Naive thymus-derived CD8-positive, alpha-beta T cell (primary cell): ENCODE measurements at regions not wholly inside any gene's neighbourhood (a gene's known extent, or its start where the extent isn't known, plus 50 kb on each side); places are given as distances from the start of the nearest gene placed in this dataset.

ENCODE experiments used
- ATAC-seq, 2 donors: fragments of 150-1000 bp; cut with Tn5 transposase in 1 of 2; sonication (Bioruptor Pico), chemical (Tn5 transposase) in 1 of 2; 1 replicate in 1 of 2; 2 replicates in 1 of 2; pipeline ENCODE4 v1.10.0; 2021; ENCODE audit warnings: mild to moderate bottlenecking in 2 of 2, moderate library complexity in 2 of 2
- POLR2A ChIA-PET: fragments of 350-600 bp; sonication (Branson Sonifier 250); formaldehyde crosslinking; loops from one replicate; lab custom pipeline; 2021; ENCODE audit warnings: antibody characterized with exemption; lab: Charles Lee
- DNase-seq, 10 donors: peaks; one replicate each; pipeline versions ENCODE4 v3.0.0 to v3.0.0-alpha.2; 2020 to 2022
- H3K27ac Mint-ChIP-seq, 10 donors: one replicate each; pipeline ENCODE4 v1.8.0; 2020 to 2022; ENCODE audit warnings: mild to moderate bottlenecking in 10 of 10, mixed read lengths in 10 of 10, moderate library complexity in 4 of 10, inconsistent platforms in 1 of 10
- H3K27me3 Mint-ChIP-seq, 5 donors: one replicate each; pipeline ENCODE4 v1.8.0; 2021 to 2022; ENCODE audit warnings: mixed read lengths in 5 of 5
- H3K36me3 Mint-ChIP-seq, 3 donors: one replicate each; pipeline ENCODE4 v1.8.0; 2020 to 2022; ENCODE audit warnings: mixed read lengths in 3 of 3, mild to moderate bottlenecking in 2 of 3, inconsistent platforms in 1 of 3
- H3K4me1 Mint-ChIP-seq, 4 donors: one replicate each; pipeline ENCODE4 v1.8.0; 2021 to 2022; ENCODE audit warnings: mixed read lengths in 4 of 4
- H3K4me3 Mint-ChIP-seq, 10 donors: one replicate each; pipeline ENCODE4 v1.8.0; 2020 to 2022; ENCODE audit warnings: mild to moderate bottlenecking in 10 of 10, mixed read lengths in 10 of 10, moderate library complexity in 6 of 10, inconsistent platforms in 1 of 10
- H3K9me3 Mint-ChIP-seq, 9 donors: one replicate each; pipeline ENCODE4 v1.8.0; 2020 to 2022; ENCODE audit warnings: mixed read lengths in 9 of 9, mild to moderate bottlenecking in 3 of 9, inconsistent platforms in 1 of 9, moderate library complexity in 1 of 9

DNA sequence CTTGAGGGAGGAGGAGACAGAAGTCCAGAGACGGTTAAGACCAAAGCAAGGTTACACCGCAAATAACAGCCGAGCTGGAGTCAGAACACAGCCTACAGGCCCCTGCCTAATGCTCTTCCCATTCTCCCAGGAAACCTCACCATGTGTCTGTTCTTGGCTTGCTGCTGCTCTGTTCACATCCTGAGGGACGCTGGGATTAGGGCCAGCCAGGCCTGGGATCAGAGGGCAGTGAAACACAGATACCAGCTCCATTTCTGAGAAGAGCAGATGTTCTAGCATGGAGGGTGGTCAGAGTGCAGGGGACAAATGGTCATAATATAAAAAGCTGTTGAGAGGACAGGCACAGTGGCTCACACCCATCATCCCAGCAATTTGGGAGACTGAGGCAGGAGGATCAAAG, 124.8 kb upstream of the LARP1 start:
- Mint-ChIP-seq H3K4me1 (no peaks in the 10 kb centered on the region), H3K4me3 (no peak overlapping the region), H3K27ac (peak overlapping the region in 1 of 10 donors; percentile 9), H3K9me3 (no peaks in the 10 kb centered on the region), H3K36me3 (no peaks in the 10 kb centered on the region), H3K27me3 (peaks cover 0 to 4% (median 3%) of the 10 kb centered on the region in 5 donors)
- no peak for ATAC-seq
- POLR2A ChIA-PET: interaction anchor here (0.7 kb wide), 1 partner anchor 10 kb away, joined by 3 read pairs; no protein-coding TSS in a partner anchor
- DNase-seq: no peak

DNA sequence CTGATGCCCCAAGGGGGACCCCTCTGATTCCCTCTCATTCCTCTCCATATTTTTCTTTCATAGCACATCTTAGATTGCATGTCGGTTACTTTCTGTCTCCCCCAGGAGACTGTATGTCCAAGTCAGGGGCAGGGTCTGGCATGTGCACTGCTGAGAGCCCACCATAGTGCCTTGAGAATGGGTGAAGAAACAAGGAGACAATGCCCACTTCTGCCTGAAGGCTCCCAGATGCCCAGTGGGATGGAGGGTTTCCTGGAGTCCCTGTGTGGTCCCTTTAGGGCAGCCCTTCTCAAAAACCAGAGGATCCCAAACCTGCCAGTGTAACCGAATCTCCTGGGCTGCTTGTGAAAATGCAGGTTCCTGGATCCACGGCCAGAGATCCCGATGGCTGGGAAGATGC, 126.5 kb upstream of the LARP1 start:
- POLR2A ChIA-PET: no interaction called here
- H3K9me3 Mint-ChIP-seq: no peaks in the 10 kb centered on the region
- H3K36me3 Mint-ChIP-seq: no peaks in the 10 kb centered on the region
- H3K4me1 Mint-ChIP-seq: no peaks in the 10 kb centered on the region
- H3K27me3 Mint-ChIP-seq: peaks cover 2 to 15% (median 3%) of the 10 kb centered on the region in 5 donors
- DNase-seq: no peak
- no peak for ATAC-seq
- no peak overlapping the region for H3K27ac Mint-ChIP-seq
- H3K4me3 Mint-ChIP-seq: no peak overlapping the region

DNA sequence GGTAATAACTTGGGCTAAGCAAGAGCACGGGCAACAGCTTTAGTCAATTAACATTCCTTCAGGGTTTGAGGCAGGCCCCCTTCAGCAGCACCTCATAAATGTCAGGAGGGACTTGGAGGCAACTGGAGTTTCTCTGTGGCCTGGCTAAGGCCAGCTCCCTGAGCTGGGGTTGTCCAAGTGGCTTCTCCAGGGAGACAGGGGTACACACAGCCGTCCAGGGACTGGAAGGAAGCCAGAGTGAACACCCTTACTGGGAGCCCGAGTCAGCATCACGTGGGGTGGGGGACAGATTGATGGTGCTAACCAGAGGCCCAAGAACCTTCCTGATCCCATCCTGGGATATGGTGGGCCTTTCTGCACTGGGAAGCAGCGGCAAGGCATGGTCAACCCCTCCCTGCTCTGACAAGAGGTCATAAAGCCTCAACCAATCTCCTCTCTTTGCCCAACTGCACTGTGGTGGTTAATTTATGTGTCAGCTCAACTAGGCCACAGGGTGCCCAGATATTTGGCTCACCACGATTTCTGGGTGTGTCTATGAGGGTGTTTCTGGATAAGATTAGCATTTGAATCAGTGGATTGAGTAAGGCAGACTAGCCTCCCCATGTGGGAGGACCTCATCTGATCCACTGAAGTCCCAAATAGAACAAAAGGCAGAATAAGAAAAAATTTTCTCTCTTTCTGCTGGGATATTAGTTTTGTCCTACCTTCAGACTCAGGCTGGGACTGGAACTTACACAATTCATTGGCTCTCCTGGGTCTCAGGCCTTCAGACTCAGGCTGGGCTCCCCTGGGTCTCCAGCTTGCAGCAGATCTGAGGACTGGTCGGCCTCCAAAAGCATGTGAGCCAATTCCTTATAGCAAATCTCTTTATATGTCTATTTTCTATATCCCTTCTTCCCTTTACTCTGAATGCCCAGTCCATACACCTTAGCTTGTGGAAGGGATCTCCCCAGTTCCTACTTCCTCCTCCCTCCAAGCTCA, 127.2 kb upstream of the LARP1 start:
- Mint-ChIP-seq H3K36me3 (no peaks in the 10 kb centered on the region), H3K4me1 (no peaks in the 10 kb centered on the region), H3K9me3 (no peaks in the 10 kb centered on the region), H3K27ac (no peak overlapping the region), H3K27me3 (peaks cover 0 to 15% (median 0%) of the 10 kb centered on the region in 5 donors), H3K4me3 (no peak overlapping the region)
- ATAC-seq (no peak), DNase-seq (no peak)
- POLR2A ChIA-PET: no interaction called here

DNA sequence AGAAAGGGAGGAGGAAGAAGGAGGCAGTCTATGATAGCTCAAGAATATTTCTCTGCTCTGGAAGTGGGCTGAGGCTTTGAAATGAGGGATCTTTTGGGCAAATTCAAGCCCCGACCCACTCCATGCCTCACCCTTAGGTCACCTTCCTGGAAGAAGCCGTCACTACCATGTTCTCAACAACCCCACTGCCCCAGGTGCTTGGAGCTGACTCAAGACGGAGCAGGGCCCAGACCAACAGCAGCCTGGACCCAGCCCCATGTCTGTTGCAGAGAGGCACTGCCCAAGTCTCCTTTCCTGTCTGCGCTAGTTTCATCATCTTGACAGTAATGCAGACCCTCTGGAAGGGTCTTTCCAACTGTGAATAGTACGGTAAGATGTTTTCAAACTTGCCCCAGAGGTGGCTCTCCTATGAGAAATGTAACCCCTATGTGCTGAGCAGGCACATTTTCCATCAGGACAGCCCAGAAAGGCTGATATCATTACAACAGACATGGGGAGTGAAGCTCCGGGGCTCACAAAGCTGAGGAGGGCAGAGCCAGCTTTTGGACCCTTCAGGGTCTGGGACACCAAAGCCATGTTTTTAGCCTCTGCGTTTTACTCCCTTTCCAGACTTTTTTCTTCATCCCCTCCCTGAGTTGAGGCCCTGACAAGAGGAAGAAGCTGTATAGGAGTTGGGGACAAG, 128.2 kb upstream of the LARP1 start:
- H3K9me3 Mint-ChIP-seq: no peaks in the 10 kb centered on the region
- ATAC-seq (no peak), DNase-seq (no peak)
- no peak overlapping the region for H3K27ac Mint-ChIP-seq
- POLR2A ChIA-PET: no interaction called here
- H3K27me3 Mint-ChIP-seq: peaks cover 0 to 15% (median 0%) of the 10 kb centered on the region in 5 donors
- no peak overlapping the region for H3K4me3 Mint-ChIP-seq
- no peaks in the 10 kb centered on the region for H3K36me3 Mint-ChIP-seq
- no peaks in the 10 kb centered on the region for H3K4me1 Mint-ChIP-seq

DNA sequence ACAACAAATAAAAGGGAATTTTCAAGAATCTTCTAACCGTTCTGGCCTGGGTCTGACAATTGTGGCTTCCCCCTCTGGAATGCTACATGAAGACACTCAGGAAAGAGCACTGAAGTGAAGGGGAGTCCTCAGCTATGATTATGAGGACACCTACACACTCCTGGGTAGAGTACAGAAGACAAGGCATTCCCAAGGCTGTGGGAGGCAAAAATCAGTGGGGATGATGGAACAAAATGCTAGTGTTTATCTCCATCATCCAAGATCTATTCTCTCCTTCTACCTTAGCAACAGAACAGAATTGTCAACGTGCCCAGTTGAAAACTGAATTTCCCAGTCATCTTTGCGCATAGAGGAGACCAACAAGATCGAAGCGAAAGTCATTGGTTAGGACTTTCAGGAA, 130.1 kb upstream of the LARP1 start:
- ATAC-seq (no peak), DNase-seq (no peak)
- no peak overlapping the region for H3K27ac Mint-ChIP-seq
- H3K36me3 Mint-ChIP-seq: no peaks in the 10 kb centered on the region
- POLR2A ChIA-PET: no interaction called here
- H3K4me1 Mint-ChIP-seq: no peaks in the 10 kb centered on the region
- H3K4me3 Mint-ChIP-seq: no peak overlapping the region
- no peaks in the 10 kb centered on the region for H3K9me3 Mint-ChIP-seq
- peaks cover 0 to 15% (median 0%) of the 10 kb centered on the region in 5 donors for H3K27me3 Mint-ChIP-seq

DNA sequence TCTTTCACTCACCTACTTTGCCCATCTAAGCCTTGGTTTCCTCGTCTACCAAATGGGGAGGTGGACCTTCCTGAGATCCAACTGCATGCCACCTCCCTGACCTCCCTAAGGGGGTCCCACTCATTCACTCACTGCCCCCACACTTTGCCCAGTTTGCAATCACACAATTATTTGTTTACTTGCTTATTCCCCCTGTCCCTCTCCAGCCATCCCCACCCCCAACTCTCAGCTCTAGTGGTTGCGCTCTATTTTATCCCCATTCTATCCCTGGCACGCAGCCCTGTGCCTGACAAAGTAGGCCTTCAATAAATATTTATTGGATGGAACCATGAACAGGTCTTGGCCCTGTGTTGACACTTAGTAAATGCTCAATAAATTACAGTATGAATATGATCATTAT, 130.8 kb upstream of the LARP1 start:
- Mint-ChIP-seq H3K27ac (no peak overlapping the region), H3K27me3 (peaks cover 0 to 15% (median 2%) of the 10 kb centered on the region in 5 donors), H3K9me3 (no peaks in the 10 kb centered on the region), H3K4me3 (no peak overlapping the region), H3K36me3 (no peaks in the 10 kb centered on the region), H3K4me1 (no peaks in the 10 kb centered on the region)
- DNase-seq (no peak), ATAC-seq (no peak)
- POLR2A ChIA-PET: no interaction called here

DNA sequence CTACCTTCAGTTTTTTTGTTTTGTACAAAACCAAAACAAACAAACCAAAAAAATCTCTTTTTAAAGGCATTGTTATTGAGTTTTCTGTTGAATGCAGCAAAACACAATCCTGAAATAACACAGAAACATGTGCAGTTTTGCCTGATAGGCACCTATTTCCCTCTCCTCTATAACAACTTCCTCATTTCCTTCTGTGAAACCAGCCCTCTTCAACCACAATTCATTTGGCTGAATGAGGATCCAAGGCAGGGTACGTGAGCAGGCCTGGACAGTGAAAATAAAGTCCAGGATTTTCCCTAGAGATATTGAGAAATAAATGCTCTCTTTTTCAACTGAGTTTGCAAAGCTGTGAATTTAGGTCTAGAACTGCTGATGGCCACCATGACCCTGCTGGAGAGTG, 134.8 kb upstream of the LARP1 start:
- no peaks in the 10 kb centered on the region for H3K36me3 Mint-ChIP-seq
- DNase-seq (no peak), ATAC-seq (no peak)
- POLR2A ChIA-PET: interaction anchor here (0.6 kb wide), 1 partner anchor 10 kb away, joined by 3 read pairs; no protein-coding TSS in a partner anchor
- no peaks in the 10 kb centered on the region for H3K4me1 Mint-ChIP-seq
- H3K27me3 Mint-ChIP-seq: peaks cover 2 to 22% (median 10%) of the 10 kb centered on the region in 5 donors
- H3K27ac Mint-ChIP-seq: no peak overlapping the region
- peaks cover 0 to 2% (median 0%) of the 10 kb centered on the region in 9 donors for H3K9me3 Mint-ChIP-seq
- H3K4me3 Mint-ChIP-seq: no peak overlapping the region

DNA sequence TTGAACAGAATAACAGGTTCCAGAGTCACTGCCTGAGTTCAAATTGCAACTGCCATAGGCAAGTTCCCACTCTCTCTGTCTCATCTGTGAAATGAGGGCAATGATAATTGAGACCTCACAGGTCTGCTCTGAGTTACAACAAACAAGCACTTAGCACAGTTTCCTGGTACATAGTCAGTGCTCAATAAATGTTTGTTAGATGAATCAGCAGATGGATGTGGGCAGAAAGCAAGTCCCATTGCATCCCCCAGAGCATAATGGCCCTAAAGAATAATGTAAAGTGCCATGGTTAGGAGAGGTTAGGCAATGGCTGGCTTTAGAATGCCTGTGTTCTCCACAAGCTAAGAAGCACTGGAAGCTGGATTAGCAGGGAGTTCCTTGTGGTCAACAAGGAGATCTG, 136.5 kb upstream of the LARP1 start:
- Mint-ChIP-seq H3K4me1 (no peaks in the 10 kb centered on the region), H3K27ac (no peak overlapping the region), H3K27me3 (peaks cover 2 to 18% (median 16%) of the 10 kb centered on the region in 5 donors), H3K9me3 (peaks cover 0 to 2% (median 0%) of the 10 kb centered on the region in 9 donors), H3K4me3 (no peak overlapping the region), H3K36me3 (no peaks in the 10 kb centered on the region)
- DNase-seq: no peak
- POLR2A ChIA-PET: no interaction called here
- ATAC-seq: no peak

DNA sequence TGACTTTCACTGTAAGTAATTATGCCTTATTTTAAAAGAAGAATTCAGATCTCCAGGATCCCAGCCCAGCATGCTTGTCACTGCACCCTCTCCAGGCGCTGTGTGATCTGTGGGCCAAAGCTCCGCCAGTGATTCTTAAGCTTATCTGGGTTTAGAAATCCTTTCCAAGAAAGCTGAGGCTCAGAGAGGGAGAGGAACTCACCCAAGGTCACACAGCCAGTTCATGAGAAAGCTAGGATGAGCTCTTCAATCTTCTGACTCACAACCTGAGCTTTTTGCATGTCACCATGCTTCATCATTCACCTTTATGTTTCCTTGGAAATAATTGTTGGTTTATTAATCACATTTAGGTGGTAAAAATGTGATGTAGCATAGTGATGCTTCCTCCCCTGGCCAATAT, 136.6 kb upstream of the HAND1 start:
- H3K27me3 Mint-ChIP-seq: peaks cover 8 to 49% (median 38%) of the 10 kb centered on the region in 5 donors
- DNase-seq (no peak), ATAC-seq (no peak)
- H3K36me3 Mint-ChIP-seq: no peaks in the 10 kb centered on the region
- no peak overlapping the region for H3K27ac Mint-ChIP-seq
- no peak overlapping the region for H3K4me3 Mint-ChIP-seq
- H3K4me1 Mint-ChIP-seq: peaks cover 2 to 14% (median 8%) of the 10 kb centered on the region in 4 donors
- POLR2A ChIA-PET: no interaction called here
- H3K9me3 Mint-ChIP-seq: peaks cover 0 to 3% (median 0%) of the 10 kb centered on the region in 9 donors

DNA sequence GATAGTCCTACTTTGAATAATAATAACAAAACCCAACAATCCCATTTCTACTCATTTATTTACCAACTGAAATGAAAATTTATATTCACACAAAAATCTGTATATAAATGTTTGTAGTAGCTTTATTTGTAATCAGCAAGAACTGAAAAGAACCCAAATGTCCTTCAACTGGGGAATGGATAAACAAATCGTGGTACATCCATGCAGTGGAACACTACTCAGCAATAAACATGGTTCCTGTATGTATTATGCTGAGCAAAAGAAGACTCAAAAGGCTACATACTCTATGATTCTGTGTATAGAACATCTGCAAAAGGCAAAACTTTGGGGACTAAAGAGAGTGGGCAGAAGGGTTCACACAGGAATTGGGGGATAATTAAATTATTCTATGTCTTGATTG, 136.1 kb upstream of the HAND1 start:
- ATAC-seq: no peak
- POLR2A ChIA-PET: no interaction called here

DNA sequence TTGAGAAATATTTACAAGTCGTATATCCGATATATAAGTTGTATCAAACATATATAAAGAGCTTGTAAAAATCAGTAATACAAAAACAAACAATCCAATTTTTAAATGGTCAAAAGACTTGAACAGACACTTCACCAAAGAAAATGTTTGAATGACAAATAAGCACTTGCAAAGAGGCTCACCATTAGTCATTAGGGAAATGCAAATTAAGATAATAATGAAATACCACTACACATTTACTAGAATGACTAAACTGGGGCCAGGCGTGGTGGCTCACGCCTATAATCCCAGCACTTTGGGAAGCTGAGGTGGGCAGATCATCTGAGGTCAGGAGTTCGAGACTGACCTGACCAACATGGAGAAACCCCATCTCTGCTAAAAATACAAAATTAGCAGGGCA, 134.6 kb upstream of the HAND1 start:
- Mint-ChIP-seq H3K4me3 (no peak overlapping the region), H3K9me3 (peaks cover 0 to 3% (median 0%) of the 10 kb centered on the region in 9 donors), H3K4me1 (peaks cover 2 to 14% (median 8%) of the 10 kb centered on the region in 4 donors), H3K27me3 (peaks cover 17 to 65% (median 44%) of the 10 kb centered on the region in 5 donors), H3K27ac (no peak overlapping the region), H3K36me3 (no peaks in the 10 kb centered on the region)
- ATAC-seq (no peak), DNase-seq (no peak)
- POLR2A ChIA-PET: no interaction called here

More for the DNA sequence above, 136.1 kb upstream of the HAND1 start:
- Mint-ChIP-seq H3K27me3 (peaks cover 10 to 54% (median 38%) of the 10 kb centered on the region in 5 donors), H3K4me1 (peaks cover 2 to 14% (median 8%) of the 10 kb centered on the region in 4 donors), H3K27ac (no peak overlapping the region), H3K36me3 (no peaks in the 10 kb centered on the region), H3K4me3 (no peak overlapping the region), H3K9me3 (peaks cover 0 to 3% (median 0%) of the 10 kb centered on the region in 9 donors)
- DNase-seq: no peak

DNA sequence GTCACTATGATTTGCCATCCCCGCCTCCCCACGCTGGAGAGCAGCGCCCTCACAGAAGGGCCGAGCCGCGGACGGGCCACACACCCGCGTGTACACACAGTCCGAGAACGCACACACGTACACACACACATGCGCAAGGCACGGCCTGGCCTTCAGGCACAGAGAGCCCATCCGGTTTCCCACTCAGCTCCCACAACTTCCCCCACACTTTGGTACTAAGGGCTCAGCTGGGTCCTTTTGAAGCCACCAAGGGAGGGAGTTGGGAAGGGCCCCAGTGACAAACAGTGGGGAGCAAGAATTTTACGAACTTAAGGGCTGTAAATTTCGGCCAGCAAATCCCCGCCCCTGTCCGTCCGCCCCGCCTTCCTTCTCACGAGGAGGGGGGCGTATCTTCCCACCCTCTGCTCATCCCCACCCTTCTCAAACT, 133.3 kb upstream of the HAND1 start:
- no peak for DNase-seq
- H3K4me3 Mint-ChIP-seq: peak overlapping the region in 8 of 10 donors; percentile 32 to 77 (median 62)

More for the DNA sequence above, 133.3 kb upstream of the HAND1 start:
- Mint-ChIP-seq H3K27ac (no peak overlapping the region), H3K4me1 (peaks cover 2 to 14% (median 8%) of the 10 kb centered on the region in 4 donors), H3K27me3 (peaks cover 17 to 74% (median 46%) of the 10 kb centered on the region in 5 donors), H3K9me3 (peaks cover 0 to 3% (median 0%) of the 10 kb centered on the region in 9 donors), H3K36me3 (no peaks in the 10 kb centered on the region)
- POLR2A ChIA-PET: no interaction called here
- no peak for ATAC-seq
